IMR-90 (cell line): ENCODE measurements at regions not wholly inside any gene's neighbourhood (a gene's known extent, or its start where the extent isn't known, plus 50 kb on each side); places are given as distances from the start of the nearest gene placed in this dataset.

Experiments
- ATAC-seq: fragments of 200-7000 bp; cut with Tn5 transposase; 2 replicates; pipeline ENCODE4 v1.9.1; 2020; ENCODE audit warnings: low read depth, mild to moderate bottlenecking, moderate library complexity
- BruUV-seq: library from RNA; stranded (reverse); fragments of 400-500 nt; replicated peaks from 2 replicates; lab custom pipeline; 2021; lab: Mats Ljungman, UMichigan
- CTCF ChIA-PET: fragments of 300-600 bp; formaldehyde crosslinking; extraction: SDS; loops from one replicate; lab custom pipeline; 2021; ENCODE audit warnings: antibody characterized with exemption; lab: Yijun Ruan, JAX
- POLR2A ChIA-PET: fragments of 300-600 bp; sonication (Branson Sonifier 250); formaldehyde crosslinking; loops from one replicate; lab custom pipeline; 2022; ENCODE audit warnings: antibody characterized with exemption; ENCODE audit not compliant: unreplicated experiment; lab: Charles Lee
- DNase-seq: peaks from one replicate; pipeline ENCODE4 v3.0.0; 2013
- H2AFZ ChIP-seq: replicated peaks from 2 replicates; pipeline ENCODE3; 2013; ENCODE audit warnings: low read length, mild to moderate bottlenecking; ENCODE audit not compliant: poor library complexity
- H2AK5ac ChIP-seq: 2 replicates; pipeline ENCODE4 v1.6.1; 2013; ENCODE audit warnings: low read depth, low read length, inconsistent platforms
- H2AK9ac ChIP-seq: replicated peaks from 2 replicates; pipeline ENCODE3; 2013; ENCODE audit warnings: mild to moderate bottlenecking, low read depth, low read length, moderate library complexity; ENCODE audit not compliant: poor library complexity
- H2BK120ac ChIP-seq: 2 replicates; pipeline ENCODE4 v1.6.1; 2013; ENCODE audit warnings: low read depth, low read length, inconsistent platforms
- H2BK15ac ChIP-seq: 3 replicates; pipeline ENCODE4 v1.6.1; 2013; ENCODE audit warnings: low read depth, low read length, inconsistent platforms
- H2BK20ac ChIP-seq: 2 replicates; pipeline ENCODE4 v1.6.1; 2013; ENCODE audit warnings: low read depth, mild to moderate bottlenecking, inconsistent platforms, low read length, moderate library complexity
- H2BK5ac ChIP-seq: 2 replicates; pipeline ENCODE4 v1.6.1; 2013; ENCODE audit warnings: mild to moderate bottlenecking, low read depth, low read length, inconsistent platforms; ENCODE audit not compliant: poor library complexity, severe bottlenecking
- H3K14ac ChIP-seq: replicated peaks from 2 replicates; pipeline ENCODE4 v1.6.1; 2013; ENCODE audit warnings: low read depth, low read length, inconsistent platforms
- H3K18ac ChIP-seq: 2 replicates; pipeline ENCODE4 v1.6.1; 2013; ENCODE audit warnings: low read depth, low read length, control low read depth
- H3K23ac ChIP-seq: 2 replicates; pipeline ENCODE4 v1.6.1; 2013; ENCODE audit warnings: low read depth, low read length, inconsistent platforms
- H3K27ac ChIP-seq: 2 replicates; pipeline ENCODE4 v1.5.1; 2013; ENCODE audit warnings: mild to moderate bottlenecking, control low read depth, low read length; ENCODE audit not compliant: insufficient read depth
- H3K27me3 ChIP-seq: 2 replicates; pipeline ENCODE4 v1.6.1; 2013; ENCODE audit warnings: low read length; ENCODE audit not compliant: control insufficient read depth, insufficient read depth
- H3K36me3 ChIP-seq: 2 replicates; pipeline ENCODE4 v1.6.1; 2013; ENCODE audit warnings: low read length, mixed read lengths; ENCODE audit not compliant: control insufficient read depth, insufficient read depth
- H3K4ac ChIP-seq: 2 replicates; pipeline ENCODE4 v1.6.1; 2013; ENCODE audit warnings: low read depth, low read length, inconsistent platforms
- H3K4me1 ChIP-seq: 2 replicates; pipeline ENCODE4 v1.6.1; 2013; ENCODE audit warnings: low read length, mixed read lengths; ENCODE audit not compliant: control insufficient read depth, insufficient read depth
- H3K4me2 ChIP-seq: 2 replicates; pipeline ENCODE4 v1.6.1; 2013; ENCODE audit warnings: low read depth, mild to moderate bottlenecking, control low read depth, low read length, moderate library complexity
- H3K4me3 ChIP-seq: 2 replicates; pipeline ENCODE4 v1.5.1; 2013; ENCODE audit warnings: low read depth, mild to moderate bottlenecking, control low read depth, low read length, moderate library complexity; ENCODE audit not compliant: insufficient read depth
- H3K56ac ChIP-seq: 2 replicates; pipeline ENCODE4 v1.6.1; 2013; ENCODE audit warnings: low read length, inconsistent platforms; ENCODE audit not compliant: insufficient read depth; ENCODE audit errors: extremely low read depth
- H3K79me1 ChIP-seq, 2 experiments: 2 replicates each; pipeline ENCODE4 v1.6.1; 2013; ENCODE audit warnings: low read length in 2 of 2, inconsistent platforms in 1 of 2, low read depth in 1 of 2
- H3K9ac ChIP-seq: 2 replicates; pipeline ENCODE4 v1.6.1; 2013; ENCODE audit warnings: low read depth, low read length, control low read depth
- H3K9me1 ChIP-seq: 2 replicates; pipeline ENCODE4 v1.6.1; 2013; ENCODE audit warnings: low read length, inconsistent platforms; ENCODE audit not compliant: insufficient read depth
- H3K9me3 ChIP-seq: 2 replicates; pipeline ENCODE4 v1.6.1; 2013; ENCODE audit warnings: low read length; ENCODE audit not compliant: control insufficient read depth, insufficient read depth
- H4K20me1 ChIP-seq: 2 replicates; pipeline ENCODE4 v1.6.1; 2013; ENCODE audit warnings: low read length, inconsistent platforms; ENCODE audit not compliant: insufficient read depth
- H4K5ac ChIP-seq: 2 replicates; pipeline ENCODE4 v1.6.1; 2013; ENCODE audit warnings: mild to moderate bottlenecking, low read depth, low read length, control low read depth
- H4K8ac ChIP-seq, 2 experiments: 2 replicates each; pipeline ENCODE4 v1.6.1; 2013; ENCODE audit warnings: low read depth in 2 of 2, low read length in 2 of 2, control low read depth in 1 of 2, inconsistent platforms in 1 of 2
- H4K91ac ChIP-seq: 2 replicates; pipeline ENCODE4 v1.6.1; 2013; ENCODE audit warnings: low read depth, low read length, inconsistent platforms; ENCODE audit not compliant: insufficient read depth
- BHLHE40 ChIP-seq: fragments of 150-350 bp; IDR thresholded peaks from 2 replicates; pipeline ENCODE4 v1.6.1; 2016; ENCODE audit warnings: mild to moderate bottlenecking, low read depth, low read length
- CEBPB ChIP-seq: IDR thresholded peaks from 2 replicates; pipeline ENCODE4 v1.6.1; 2012; ENCODE audit warnings: low read depth, low read length, improper control_type of control experiment
- CHD1 ChIP-seq: IDR thresholded peaks from 2 replicates; pipeline ENCODE4 v1.6.1; 2012; ENCODE audit warnings: low read depth, low read length, improper control_type of control experiment
- MAFK ChIP-seq: IDR thresholded peaks from 2 replicates; pipeline ENCODE4 v1.6.1; 2012; ENCODE audit warnings: low read depth, low read length, improper control_type of control experiment
- MAZ ChIP-seq: IDR thresholded peaks from 2 replicates; pipeline ENCODE4 v1.6.1; 2012; ENCODE audit warnings: low read depth, mild to moderate bottlenecking, low read length, improper control_type of control experiment, moderate library complexity, borderline replicate concordance
- MXI1 ChIP-seq: IDR thresholded peaks from 2 replicates; pipeline ENCODE4 v1.6.1; 2012; ENCODE audit warnings: low read depth, mild to moderate bottlenecking, low read length, moderate library complexity, borderline replicate concordance
- POLR2A ChIP-seq: IDR thresholded peaks from 2 replicates; pipeline ENCODE4 v1.6.1; 2012; ENCODE audit warnings: mild to moderate bottlenecking, low read depth, low read length
- RAD21 ChIP-seq: IDR thresholded peaks from 2 replicates; pipeline ENCODE4 v1.6.1; 2012; ENCODE audit warnings: low read length, improper control_type of control experiment
- RCOR1 ChIP-seq: IDR thresholded peaks from 2 replicates; pipeline ENCODE4 v1.6.1; 2012; ENCODE audit warnings: mild to moderate bottlenecking, low read length, improper control_type of control experiment; ENCODE audit not compliant: insufficient replicate concordance
- SMC3 ChIP-seq: fragments of 150-350 bp; IDR thresholded peaks from 2 replicates; pipeline ENCODE4 v1.6.1; 2016; ENCODE audit warnings: low read depth, mild to moderate bottlenecking, antibody characterized with exemption, low read length, moderate library complexity
- WGBS, 2 experiments: methylation state at CpG; one replicate each; pipeline versions ENCODE4 v1.1.5 to v1.1.7; 2013; ENCODE audit warnings: missing lambda C conversion rate in 2 of 2; ENCODE audit not compliant: insufficient read length in 1 of 2; ENCODE audit errors: extremely low coverage in 2 of 2; 5-methylcytosine and 5-hydroxymethylcytosine counted together
- dilution Hi-C: fragments of 300-500 bp; cut with HindIII; formaldehyde crosslinking; loops from one replicate; pipeline ENCODE4 v1.14.3; 2018; ENCODE audit warnings: low sequenced_read_pairs; ENCODE audit not compliant: unreplicated experiment
- in situ Hi-C: fragments of 300-500 bp; cut with MboI; formaldehyde crosslinking; loops from 3 replicates; pipeline ENCODE4 v1.14.3; 2019; ENCODE audit warnings: low sequenced_read_pairs, inconsistent platforms, mixed read lengths
- intact Hi-C: fragments of 100-400 bp; cut with micrococcal nuclease; formaldehyde crosslinking; loops from 2 replicates; pipeline ENCODE4 v1.10.0; 2022
- TF ChIP-seq, protein P1 (sequence below): fragments of 150-350 bp; IDR thresholded peaks from 2 replicates; pipeline ENCODE4 v1.6.1; 2017; ENCODE audit warnings: mild to moderate bottlenecking, antibody characterized with exemption, low read length, low read depth
- TF ChIP-seq, protein P2 (sequence below): conservative IDR thresholded peaks from 2 replicates; pipeline ENCODE4 v1.5.1; 2012; ENCODE audit warnings: mild to moderate bottlenecking, low read depth, low read length, improper control_type of control experiment

DNA sequence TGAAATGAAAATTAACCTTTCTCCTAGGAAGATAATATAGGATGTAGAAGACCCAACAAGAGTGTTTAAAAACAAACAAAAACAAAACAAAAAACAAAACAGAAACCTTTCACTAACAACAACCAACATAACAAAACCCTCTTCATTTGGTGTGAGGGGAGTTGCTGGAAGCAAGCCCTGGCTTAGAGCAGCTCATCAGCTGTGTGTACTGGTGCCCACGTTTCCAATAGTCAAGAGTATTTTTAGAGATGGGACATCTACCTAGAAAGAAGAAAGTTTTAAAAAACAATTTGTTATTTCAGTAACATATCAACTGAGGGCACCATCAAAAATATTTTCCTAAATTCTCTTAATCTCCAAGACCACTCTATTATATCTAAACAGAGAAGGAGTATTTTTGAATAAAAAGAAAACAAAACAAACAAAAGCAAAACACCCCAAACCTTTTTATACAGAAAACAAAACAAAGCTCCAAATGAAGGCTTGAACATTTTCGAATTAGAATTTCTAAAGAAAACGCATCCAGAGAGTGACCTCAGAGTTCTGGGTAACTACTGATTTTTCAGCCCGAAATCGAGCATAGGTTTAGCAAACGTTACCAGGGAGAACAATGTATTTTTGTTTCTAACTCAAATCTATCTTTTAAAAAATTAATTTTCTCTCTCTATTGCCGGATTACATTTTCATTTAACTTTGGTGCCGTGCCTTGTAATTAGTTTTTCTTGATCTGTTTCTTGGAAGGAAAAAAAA lies 134.6 kb downstream of the INSIG2 start:
- dilution Hi-C loops (no loop called here), intact Hi-C loops (loop anchor here (1.0 to 2.0 kb wide), 4 partner anchors 176 to 642 kb away; no protein-coding TSS in a partner anchor), in situ Hi-C loops (loop anchor here (5.0 kb wide), 1 partner anchor 634 kb away; no protein-coding TSS in a partner anchor)
- CTCF ChIA-PET = interaction anchor here (0.7 to 1.8 kb wide), 2 partner anchors 21 to 172 kb away, joined by 3 to 4 read pairs; no protein-coding TSS in a partner anchor
- BruUV-seq = no TSS peak
- no peak overlapping the region for H2BK20ac ChIP-seq
- H2BK5ac ChIP-seq = no peak overlapping the region
- H3K23ac ChIP-seq = no peak overlapping the region
- no peak overlapping the region for H2BK120ac ChIP-seq
- H3K56ac ChIP-seq = no peak overlapping the region
- H4K8ac ChIP-seq = no peak overlapping the region
- H3K4me2 ChIP-seq = no peak overlapping the region
- H3K14ac ChIP-seq = no peak overlapping the region
- no peak overlapping the region for H4K91ac ChIP-seq
- H3K9ac ChIP-seq = no peak overlapping the region
- TF ChIP-seq CHD1 = no peak
- TF ChIP-seq RAD21 = no peak
- TF ChIP-seq, protein P1, sequence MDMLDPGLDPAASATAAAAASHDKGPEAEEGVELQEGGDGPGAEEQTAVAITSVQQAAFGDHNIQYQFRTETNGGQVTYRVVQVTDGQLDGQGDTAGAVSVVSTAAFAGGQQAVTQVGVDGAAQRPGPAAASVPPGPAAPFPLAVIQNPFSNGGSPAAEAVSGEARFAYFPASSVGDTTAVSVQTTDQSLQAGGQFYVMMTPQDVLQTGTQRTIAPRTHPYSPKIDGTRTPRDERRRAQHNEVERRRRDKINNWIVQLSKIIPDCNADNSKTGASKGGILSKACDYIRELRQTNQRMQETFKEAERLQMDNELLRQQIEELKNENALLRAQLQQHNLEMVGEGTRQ = no peak
- TF ChIP-seq RCOR1 = no peak
- no peak for TF ChIP-seq CEBPB
- no peak for TF ChIP-seq MAZ
- TF ChIP-seq MAFK = no peak
- TF ChIP-seq POLR2A = no peak
- TF ChIP-seq SMC3 = no peak
- TF ChIP-seq MXI1 = no peak
- no peak for TF ChIP-seq BHLHE40
- TF ChIP-seq, protein P2, sequence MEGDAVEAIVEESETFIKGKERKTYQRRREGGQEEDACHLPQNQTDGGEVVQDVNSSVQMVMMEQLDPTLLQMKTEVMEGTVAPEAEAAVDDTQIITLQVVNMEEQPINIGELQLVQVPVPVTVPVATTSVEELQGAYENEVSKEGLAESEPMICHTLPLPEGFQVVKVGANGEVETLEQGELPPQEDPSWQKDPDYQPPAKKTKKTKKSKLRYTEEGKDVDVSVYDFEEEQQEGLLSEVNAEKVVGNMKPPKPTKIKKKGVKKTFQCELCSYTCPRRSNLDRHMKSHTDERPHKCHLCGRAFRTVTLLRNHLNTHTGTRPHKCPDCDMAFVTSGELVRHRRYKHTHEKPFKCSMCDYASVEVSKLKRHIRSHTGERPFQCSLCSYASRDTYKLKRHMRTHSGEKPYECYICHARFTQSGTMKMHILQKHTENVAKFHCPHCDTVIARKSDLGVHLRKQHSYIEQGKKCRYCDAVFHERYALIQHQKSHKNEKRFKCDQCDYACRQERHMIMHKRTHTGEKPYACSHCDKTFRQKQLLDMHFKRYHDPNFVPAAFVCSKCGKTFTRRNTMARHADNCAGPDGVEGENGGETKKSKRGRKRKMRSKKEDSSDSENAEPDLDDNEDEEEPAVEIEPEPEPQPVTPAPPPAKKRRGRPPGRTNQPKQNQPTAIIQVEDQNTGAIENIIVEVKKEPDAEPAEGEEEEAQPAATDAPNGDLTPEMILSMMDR = no peak
- no peaks in the 10 kb centered on the region for H3K9me1 ChIP-seq
- no peaks in the 10 kb centered on the region for H3K4me1 ChIP-seq
- H2AK9ac ChIP-seq = no peak overlapping the region
- no peak overlapping the region for H3K18ac ChIP-seq
- peaks cover 47% of the 10 kb centered on the region for H3K27me3 ChIP-seq
- no peak overlapping the region for H3K4me3 ChIP-seq
- WGBS, 2 experiments = 0% methylated on average over 2 of the region's 8 CpGs; no CpG with 5 or more reads in 1 of the 2 experiments
- ATAC-seq = no peak
- no peak overlapping the region for H2BK15ac ChIP-seq
- POLR2A ChIA-PET = no interaction called here
- H3K9me3 ChIP-seq = peaks cover 4% of the 10 kb centered on the region
- H3K79me1 ChIP-seq = no peaks in the 10 kb centered on the region
- DNase-seq = no peak
- no peak overlapping the region for H3K27ac ChIP-seq
- no peak overlapping the region for H4K5ac ChIP-seq
- H4K20me1 ChIP-seq = no peaks in the 10 kb centered on the region
- H3K4ac ChIP-seq = no peak overlapping the region
- no peak overlapping the region for H2AFZ ChIP-seq
- H3K36me3 ChIP-seq = no peaks in the 10 kb centered on the region
- no peak overlapping the region for H2AK5ac ChIP-seq
